ENCODE measurements at regions not wholly inside any gene's neighbourhood (a gene's known extent, or its start where the extent isn't known, plus 50 kb on each side); places are given as distances from the start of the nearest gene placed in this dataset.

- H3K36me3 ChIP-seq (ENCODE audit: control insufficient read depth, insufficient read depth, low read length), result no peaks in the 10 kb centered on the region
- no peaks in the 10 kb centered on the region for H3K9me3 ChIP-seq (replicated peaks; ENCODE audit: control insufficient read depth, insufficient read depth, low read depth, low read length)
- intact Hi-C loops (cut with micrococcal nuclease), result no loop called here
- FAIRE-seq (no peak), DNase-seq (ENCODE audit: extremely low read depth in 1 of 4, low spot score in 3 of 4) (no peak), ATAC-seq (no peak)
- no peak overlapping the region for H3K4me2 ChIP-seq (ENCODE audit: insufficient read depth, low read length)
- 1% methylated on average over 4 of the region's 4 CpGs for WGBS (ENCODE audit: insufficient coverage, low coverage, missing lambda C conversion rate)
- H3K9me1 ChIP-seq (ENCODE audit: control insufficient read depth, insufficient read depth, low read length), result no peaks in the 10 kb centered on the region
- H3K79me2 ChIP-seq (ENCODE audit: control insufficient read depth, insufficient read depth, low read length), result no peaks in the 10 kb centered on the region
- ChIA-PET CTCF (ENCODE audit: low intra/inter-chr PET ratio) (no interaction called here), POLR2A (no interaction called here)
- no peaks in the 10 kb centered on the region for H4K20me1 ChIP-seq (replicated peaks; ENCODE audit: control insufficient read depth, insufficient read depth, low read length)
- no peak overlapping the region for H3K4me3 ChIP-seq
- no peak overlapping the region for H3K9ac ChIP-seq (ENCODE audit: insufficient read depth in 1 of 2, low read depth in 2 of 2, low read length in 2 of 2)
- H3K27ac ChIP-seq (ENCODE audit: extremely low read depth, low read depth, low read length), result no peak overlapping the region
- no TSS peak for BruUV-seq (replicated peaks)
- TF ChIP-seq, protein P1, sequence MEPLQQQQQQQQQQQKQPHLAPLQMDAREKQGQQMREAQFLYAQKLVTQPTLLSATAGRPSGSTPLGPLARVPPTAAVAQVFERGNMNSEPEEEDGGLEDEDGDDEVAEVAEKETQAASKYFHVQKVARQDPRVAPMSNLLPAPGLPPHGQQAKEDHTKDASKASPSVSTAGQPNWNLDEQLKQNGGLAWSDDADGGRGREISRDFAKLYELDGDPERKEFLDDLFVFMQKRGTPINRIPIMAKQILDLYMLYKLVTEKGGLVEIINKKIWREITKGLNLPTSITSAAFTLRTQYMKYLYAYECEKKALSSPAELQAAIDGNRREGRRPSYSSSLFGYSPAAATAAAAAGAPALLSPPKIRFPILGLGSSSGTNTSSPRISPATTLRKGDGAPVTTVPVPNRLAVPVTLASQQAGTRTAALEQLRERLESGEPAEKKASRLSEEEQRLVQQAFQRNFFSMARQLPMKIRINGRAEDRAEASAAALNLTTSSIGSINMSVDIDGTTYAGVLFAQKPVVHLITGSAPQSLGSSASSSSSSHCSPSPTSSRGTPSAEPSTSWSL (CRISPR knock-in tag; IDR thresholded peaks at IDR 0.05; ENCODE audit: borderline replicate concordance), result no peak
- no peaks in the 10 kb centered on the region for H3K4me1 ChIP-seq (replicated peaks in 1 of 2; ENCODE audit: control insufficient read depth in 2 of 2, insufficient read depth in 2 of 2, low read length in 2 of 2)
- in situ Hi-C loops (cut with MboI), result no loop called here
- H2AFZ ChIP-seq (ENCODE audit: low read depth, low read length), result no peak overlapping the region
- no peaks in the 10 kb centered on the region; a peak in 1 of 5 replicates for H3K27me3 ChIP-seq (ENCODE audit: control insufficient read depth in 2 of 2, insufficient read depth in 2 of 2, low read length in 2 of 2)
Observed at GRCh38 chr2:7400628-7401027, 483.4 kb downstream of the RNF144A start.

GRCh38 chr2:7403092-7403775 is 486.0 kb downstream of the RNF144A start:
- no peak overlapping the region for H2AFZ ChIP-seq (ENCODE audit: low read depth, low read length)
- H3K4me2 ChIP-seq (ENCODE audit: insufficient read depth, low read length), result no peak overlapping the region
- no peaks in the 10 kb centered on the region; a peak in 1 of 5 replicates for H3K27me3 ChIP-seq (ENCODE audit: control insufficient read depth in 2 of 2, insufficient read depth in 2 of 2, low read length in 2 of 2)
- 2% methylated on average over 6 of the region's 6 CpGs for WGBS (ENCODE audit: insufficient coverage, low coverage, missing lambda C conversion rate)
- no peak overlapping the region for H3K4me3 ChIP-seq
- in situ Hi-C loops (cut with MboI) (no loop called here), intact Hi-C loops (cut with micrococcal nuclease) (no loop called here)
- CTCF ChIA-PET (ENCODE audit: low intra/inter-chr PET ratio), result no interaction called here
- H3K79me2 ChIP-seq (ENCODE audit: control insufficient read depth, insufficient read depth, low read length), result no peaks in the 10 kb centered on the region
- H3K9me3 ChIP-seq (replicated peaks; ENCODE audit: control insufficient read depth, insufficient read depth, low read depth, low read length), result no peaks in the 10 kb centered on the region
- BruUV-seq (replicated peaks), result no TSS peak
- H3K4me1 ChIP-seq (replicated peaks in 1 of 2; ENCODE audit: control insufficient read depth in 2 of 2, insufficient read depth in 2 of 2, low read length in 2 of 2), result no peaks in the 10 kb centered on the region
- no peak overlapping the region for H3K9ac ChIP-seq (ENCODE audit: insufficient read depth in 1 of 2, low read depth in 2 of 2, low read length in 2 of 2)
- ATAC-seq, result no peak
- POLR2A ChIA-PET, result interaction anchor here (1.2 kb wide), 1 partner anchor 15 kb away, joined by 4 read pairs; no protein-coding TSS in a partner anchor
- H4K20me1 ChIP-seq (replicated peaks; ENCODE audit: control insufficient read depth, insufficient read depth, low read length), result no peaks in the 10 kb centered on the region
- FAIRE-seq, result no peak
- DNase-seq (ENCODE audit: extremely low read depth in 1 of 4, low spot score in 3 of 4), result no peak
- no peaks in the 10 kb centered on the region for H3K36me3 ChIP-seq (ENCODE audit: control insufficient read depth, insufficient read depth, low read length)
- no peaks in the 10 kb centered on the region for H3K9me1 ChIP-seq (ENCODE audit: control insufficient read depth, insufficient read depth, low read length)
- H3K27ac ChIP-seq (ENCODE audit: extremely low read depth, low read depth, low read length), result no peak overlapping the region
- TF ChIP-seq BHLHE40 (IDR thresholded peaks at IDR 0.05; ENCODE audit: low read length), result no peak
- no peak for TF ChIP-seq ZNF408 (CRISPR knock-in tag; IDR thresholded peaks at IDR 0.05; ENCODE audit: low read depth)
- no peak for TF ChIP-seq ARNT (IDR thresholded peaks at IDR 0.05)
- TF ChIP-seq HNRNPLL (IDR thresholded peaks at IDR 0.05; ENCODE audit: low read depth, low read length, poor library complexity, severe bottlenecking), result no peak
- no peak for TF ChIP-seq SP2 (IDR thresholded peaks at IDR 0.05; ENCODE audit: extremely low read depth, low read depth, low read length, poor library complexity, severe bottlenecking)
- no peak for TF ChIP-seq ZNF444 (CRISPR knock-in tag; IDR thresholded peaks at IDR 0.05)
- TF ChIP-seq U2AF2 (optimal IDR thresholded peaks at IDR 0.05; ENCODE audit: low read depth, low read length), result no peak
- TF ChIP-seq ZNF699 (CRISPR knock-in tag; IDR thresholded peaks at IDR 0.05; ENCODE audit: insufficient replicate concordance), result no peak
- TF ChIP-seq TCFL5 (CRISPR knock-in tag; conservative IDR thresholded peaks at IDR 0.05), result no peak
- TF ChIP-seq MNT (conservative IDR thresholded peaks at IDR 0.05), result no peak

Data from K562 (cell line).